ENCODE measurements at regions not wholly inside any gene's neighbourhood (a gene's known extent, or its start where the extent isn't known, plus 50 kb on each side); places are given as distances from the start of the nearest gene placed in this dataset.

- ChIA-PET CTCF (interaction anchor here (1.5 kb wide), 1 partner anchor 348 kb away, joined by 3 read pairs; no protein-coding TSS in a partner anchor), POLR2A (no interaction called here)
- no peak overlapping the region for H3K4me2 ChIP-seq
- H3K4me1 ChIP-seq, result peaks cover 21% of the 10 kb centered on the region
- ATAC-seq, result no peak
- no peak for TF ChIP-seq NR3C1 (IDR thresholded peaks at IDR 0.05)
- TF ChIP-seq MAZ (IDR thresholded peaks at IDR 0.05; ENCODE audit: borderline replicate concordance, low read depth, low read length), result no peak
- no peak for TF ChIP-seq GATA3 (IDR thresholded peaks at IDR 0.05; ENCODE audit: borderline replicate concordance)
- TF ChIP-seq RFX5 (IDR thresholded peaks at IDR 0.05), result no peak
- no peak for TF ChIP-seq CBX8 (IDR thresholded peaks at IDR 0.05)
- no peak for TF ChIP-seq FOSL2 (IDR thresholded peaks at IDR 0.05)
- no peak for TF ChIP-seq FOSL2 (CRISPR knock-in tag; IDR thresholded peaks at IDR 0.05)
- no peak for TF ChIP-seq ESRRA (IDR thresholded peaks at IDR 0.05; ENCODE audit: borderline replicate concordance, low read length)
- no peak for TF ChIP-seq RNF2 (IDR thresholded peaks at IDR 0.05; ENCODE audit: borderline replicate concordance, low read depth)
- no peak for TF ChIP-seq NFE2L2 (conservative IDR thresholded peaks at IDR 0.05; ENCODE audit: low read length)
- no peak for TF ChIP-seq SMC3 (IDR thresholded peaks at IDR 0.05)
- TF ChIP-seq, protein P1, sequence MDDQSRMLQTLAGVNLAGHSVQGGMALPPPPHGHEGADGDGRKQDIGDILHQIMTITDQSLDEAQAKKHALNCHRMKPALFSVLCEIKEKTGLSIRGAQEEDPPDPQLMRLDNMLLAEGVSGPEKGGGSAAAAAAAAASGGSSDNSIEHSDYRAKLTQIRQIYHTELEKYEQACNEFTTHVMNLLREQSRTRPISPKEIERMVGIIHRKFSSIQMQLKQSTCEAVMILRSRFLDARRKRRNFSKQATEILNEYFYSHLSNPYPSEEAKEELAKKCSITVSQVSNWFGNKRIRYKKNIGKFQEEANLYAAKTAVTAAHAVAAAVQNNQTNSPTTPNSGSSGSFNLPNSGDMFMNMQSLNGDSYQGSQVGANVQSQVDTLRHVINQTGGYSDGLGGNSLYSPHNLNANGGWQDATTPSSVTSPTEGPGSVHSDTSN (IDR thresholded peaks at IDR 0.05), result no peak
- no peak for TF ChIP-seq MAFK (IDR thresholded peaks at IDR 0.05; ENCODE audit: partially characterized antibody)
- DNase-seq (ENCODE audit: low read depth in 1 of 2, low spot score in 1 of 2), result no peak
- no peaks in the 10 kb centered on the region for H3K9me3 ChIP-seq
- no peak for FAIRE-seq
- no peak overlapping the region for H3K4me3 ChIP-seq
- no peak overlapping the region for H3K27ac ChIP-seq
- WGBS (ENCODE audit: missing lambda C conversion rate), result 43% methylated on average over 8 of the region's 8 CpGs
Measured at GRCh38 chr7:156153590-156153989, 341.3 kb upstream of the SHH start.

DNA sequence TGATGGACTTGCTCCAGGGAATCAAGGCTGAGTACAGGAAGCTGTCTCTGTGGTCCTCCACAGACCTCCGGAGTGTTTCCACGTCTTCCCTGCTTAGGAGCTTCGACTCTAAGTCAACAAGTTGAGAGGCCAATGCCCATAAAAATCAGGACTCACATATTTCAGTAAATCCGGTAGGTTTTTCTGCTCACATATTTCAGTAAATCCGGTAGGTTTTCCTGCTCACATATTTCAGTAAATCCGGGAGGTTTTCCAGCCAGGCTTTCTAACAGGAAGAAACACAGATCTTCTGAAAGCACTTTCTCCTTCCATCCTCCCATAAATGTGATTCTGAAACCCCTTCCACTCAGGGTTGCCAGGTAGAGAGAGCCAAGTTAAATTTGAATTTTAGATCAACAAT is 340.1 kb upstream of the SHH start:
- no peak for FAIRE-seq
- no peak for DNase-seq (ENCODE audit: low read depth in 1 of 2, low spot score in 1 of 2)
- no peak overlapping the region for H3K4me3 ChIP-seq
- TF ChIP-seq MAFK (IDR thresholded peaks at IDR 0.05; ENCODE audit: partially characterized antibody) (no peak), EP300 (IDR thresholded peaks at IDR 0.05) (no peak), CHD4 (IDR thresholded peaks at IDR 0.05; ENCODE audit: borderline replicate concordance) (no peak), RARB (CRISPR knock-in tag; IDR thresholded peaks at IDR 0.05) (no peak), NFE2L2 (conservative IDR thresholded peaks at IDR 0.05; ENCODE audit: low read length) (no peak), TFCP2L1 (CRISPR knock-in tag; IDR thresholded peaks at IDR 0.05) (no peak), GATA3 (IDR thresholded peaks at IDR 0.05; ENCODE audit: borderline replicate concordance) (no peak), CHD2 (IDR thresholded peaks at IDR 0.05; ENCODE audit: low read length, partially characterized antibody) (no peak), EHMT2 (IDR thresholded peaks at IDR 0.05; ENCODE audit: low read depth) (no peak), SMC3 (IDR thresholded peaks at IDR 0.05) (no peak), CBX8 (IDR thresholded peaks at IDR 0.05) (no peak), EHF (CRISPR knock-in tag; IDR thresholded peaks at IDR 0.05) (no peak)
- TF ChIP-seq, protein P2, sequence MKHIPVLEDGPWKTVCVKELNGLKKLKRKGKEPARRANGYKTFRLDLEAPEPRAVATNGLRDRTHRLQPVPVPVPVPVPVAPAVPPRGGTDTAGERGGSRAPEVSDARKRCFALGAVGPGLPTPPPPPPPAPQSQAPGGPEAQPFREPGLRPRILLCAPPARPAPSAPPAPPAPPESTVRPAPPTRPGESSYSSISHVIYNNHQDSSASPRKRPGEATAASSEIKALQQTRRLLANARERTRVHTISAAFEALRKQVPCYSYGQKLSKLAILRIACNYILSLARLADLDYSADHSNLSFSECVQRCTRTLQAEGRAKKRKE (CRISPR knock-in tag; IDR thresholded peaks at IDR 0.05; ENCODE audit: low read depth), result no peak
- no peak overlapping the region for H3K4me2 ChIP-seq
- H3K27ac ChIP-seq, result no peak overlapping the region
- CTCF ChIA-PET, result no interaction called here
- H3K9me3 ChIP-seq, result no peaks in the 10 kb centered on the region
- WGBS (ENCODE audit: missing lambda C conversion rate), result 24% methylated on average over 6 of the region's 6 CpGs
- peaks cover 21% of the 10 kb centered on the region for H3K4me1 ChIP-seq
- POLR2A ChIA-PET, result no interaction called here
- ATAC-seq, result no peak

- no peak overlapping the region for H3K4me2 ChIP-seq
- H3K4me1 ChIP-seq, result peaks cover 20% of the 10 kb centered on the region
- no peak overlapping the region for H3K27ac ChIP-seq
- H3K4me3 ChIP-seq, result no peak overlapping the region
- ChIA-PET CTCF (interaction anchor here (1.1 kb wide), 1 partner anchor 337 kb away, joined by 4 read pairs; no protein-coding TSS in a partner anchor), POLR2A (no interaction called here)
- FAIRE-seq, result no peak
- ATAC-seq, result no peak
- WGBS (ENCODE audit: missing lambda C conversion rate), result 57% methylated on average over 6 of the region's 6 CpGs
- no peaks in the 10 kb centered on the region for H3K9me3 ChIP-seq
- TF ChIP-seq ZSCAN20 (CRISPR knock-in tag; IDR thresholded peaks at IDR 0.05) (no peak), POLR2AphosphoS2 (conservative IDR thresholded peaks at IDR 0.05; ENCODE audit: low read length) (no peak), EHMT2 (IDR thresholded peaks at IDR 0.05; ENCODE audit: low read depth) (no peak), MAFK (IDR thresholded peaks at IDR 0.05; ENCODE audit: partially characterized antibody) (no peak), CHD2 (IDR thresholded peaks at IDR 0.05; ENCODE audit: low read length, partially characterized antibody) (no peak), E2F6 (IDR thresholded peaks at IDR 0.05; ENCODE audit: borderline replicate concordance, low read depth) (no peak), HEYL (CRISPR knock-in tag; IDR thresholded peaks at IDR 0.05) (no peak), MAZ (IDR thresholded peaks at IDR 0.05; ENCODE audit: borderline replicate concordance, low read depth, low read length) (no peak), RFX5 (IDR thresholded peaks at IDR 0.05) (no peak), ZC3H11A (IDR thresholded peaks at IDR 0.05) (no peak), MYC (IDR thresholded peaks at IDR 0.05; ENCODE audit: borderline replicate concordance, low read length) (no peak), NR3C1 (IDR thresholded peaks at IDR 0.05) (no peak), CHD4 (IDR thresholded peaks at IDR 0.05; ENCODE audit: borderline replicate concordance) (no peak)
- DNase-seq (ENCODE audit: low read depth in 1 of 2, low spot score in 1 of 2), result no peak
Measured at GRCh38 chr7:156151658-156152057, 339.4 kb upstream of the SHH start.
